Mononuclear cell (primary cell): ENCODE measurements at regions not wholly inside any gene's neighbourhood (a gene's known extent, or its start where the extent isn't known, plus 50 kb on each side); places are given as distances from the start of the nearest gene placed in this dataset.

Source experiments
- H3K27me3 ChIP-seq: 2 replicates; pipeline ENCODE4 v1.6.0; 2011; ENCODE audit warnings: low read length, control low read depth; ENCODE audit not compliant: insufficient read depth
- H3K4me1 ChIP-seq: 2 replicates; pipeline ENCODE4 v1.5.1; 2011; ENCODE audit warnings: mild to moderate bottlenecking, low read length, control low read depth; ENCODE audit not compliant: insufficient read depth
- H3K4me3 ChIP-seq: 2 replicates; pipeline ENCODE4 v1.5.1; 2011; ENCODE audit warnings: mild to moderate bottlenecking, low read length, moderate library complexity
- H3K9me3 ChIP-seq: 2 replicates; pipeline ENCODE4 v1.5.1; 2011; ENCODE audit warnings: low read depth, mild to moderate bottlenecking, control low read depth, low read length

DNA sequence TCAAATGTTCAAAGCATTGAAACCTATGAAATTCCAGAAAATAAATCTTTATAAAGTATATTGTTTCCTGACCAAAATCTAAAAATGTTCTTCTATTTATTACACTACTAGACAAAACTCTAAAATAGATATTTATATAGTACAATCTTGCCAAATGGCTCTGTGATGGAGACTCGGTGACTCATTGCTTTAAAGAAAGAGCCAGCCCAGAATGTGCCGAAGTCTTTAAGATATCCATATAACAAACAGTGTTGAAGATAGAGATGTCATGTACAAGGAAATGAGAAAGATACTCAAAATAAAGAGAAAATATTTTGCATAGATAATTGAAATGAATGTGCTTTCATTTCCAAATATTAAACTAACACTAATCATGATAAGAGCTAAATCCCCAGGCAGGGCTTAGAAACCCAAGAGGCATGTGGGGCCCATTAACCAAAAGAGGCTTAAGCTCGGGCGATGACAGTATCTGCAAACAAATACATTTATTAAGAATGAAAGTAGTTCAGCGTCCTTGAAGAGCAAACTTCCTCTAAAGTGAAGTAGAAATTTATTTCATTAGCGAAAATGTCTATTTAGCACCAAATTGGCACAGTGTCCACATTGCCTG is 102.1 kb upstream of the FAM9B start:
- Histone ChIP-seq H3K4me3 (no peak overlapping the region), H3K9me3 (no peaks in the 10 kb centered on the region), H3K4me1 (no peaks in the 10 kb centered on the region), H3K27me3 (no peaks in the 10 kb centered on the region)

DNA sequence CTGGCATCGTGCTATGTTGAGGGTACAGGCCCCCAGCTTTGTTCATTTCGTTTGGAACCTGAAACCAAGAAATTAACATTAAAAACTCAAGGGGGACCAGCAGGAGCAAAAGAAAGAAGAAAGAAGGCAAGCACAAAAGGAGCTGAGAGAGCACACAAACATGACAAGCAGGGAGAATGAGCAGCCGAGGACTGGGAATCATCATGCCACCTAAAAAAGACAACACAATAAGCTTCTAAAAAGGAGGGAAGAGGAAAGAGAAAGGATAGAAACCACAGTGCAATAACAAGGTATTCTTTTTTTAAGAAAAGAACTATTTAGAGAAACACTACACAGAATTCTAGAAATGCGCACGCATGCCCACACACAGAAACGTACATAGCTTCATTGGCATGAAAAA is 103.2 kb upstream of the FAM9B start:
- Histone ChIP-seq H3K4me1 (no peaks in the 10 kb centered on the region), H3K9me3 (no peaks in the 10 kb centered on the region), H3K27me3 (no peaks in the 10 kb centered on the region), H3K4me3 (no peak overlapping the region)

DNA sequence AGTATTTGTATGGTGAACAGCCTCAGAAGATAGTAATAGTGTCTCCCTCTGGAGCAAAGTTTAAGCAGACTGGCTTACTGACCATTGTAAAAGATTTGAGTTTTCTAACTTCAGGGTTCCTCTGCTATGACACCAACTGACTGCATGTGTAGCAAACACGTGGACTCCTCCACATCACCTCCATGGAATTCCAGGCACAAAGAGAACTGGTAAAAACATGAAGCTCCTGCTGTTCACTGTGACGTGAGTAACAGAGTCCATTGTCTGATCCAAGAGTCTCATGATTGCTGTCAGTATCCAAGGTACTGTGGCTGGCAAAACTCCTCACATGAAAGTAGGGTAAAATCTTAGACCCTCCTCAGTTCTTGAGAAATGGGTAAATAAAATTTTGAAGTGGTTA is 107.6 kb upstream of the FAM9B start:
- Histone ChIP-seq H3K27me3 (no peaks in the 10 kb centered on the region), H3K4me1 (peaks cover 7% of the 10 kb centered on the region), H3K9me3 (no peaks in the 10 kb centered on the region), H3K4me3 (no peak overlapping the region)

DNA sequence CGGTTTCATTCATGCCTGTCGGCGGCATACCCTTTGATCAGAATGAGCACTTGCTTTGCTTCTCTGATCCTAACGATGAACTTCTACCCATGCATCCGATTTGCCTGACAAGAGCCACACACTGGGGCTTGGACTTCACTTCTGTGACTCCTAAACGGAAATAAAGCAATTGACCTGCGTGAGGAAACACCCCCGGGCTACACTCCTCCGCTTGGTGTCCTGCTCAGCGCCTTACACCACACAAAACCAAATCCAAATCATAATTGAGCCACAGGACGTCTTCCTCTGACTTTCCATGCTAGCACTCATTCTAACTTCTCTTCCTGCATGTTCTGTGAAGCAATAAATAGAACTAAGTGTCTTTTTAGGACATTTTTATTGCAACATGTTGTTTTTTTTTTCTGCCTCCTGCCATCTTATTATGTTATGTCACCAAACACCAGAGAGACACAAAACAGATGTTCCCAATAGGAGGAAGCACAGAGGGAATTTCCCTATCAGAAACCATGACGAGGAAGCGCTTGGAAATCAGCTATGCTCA is 110.8 kb upstream of the FAM9B start:
- Histone ChIP-seq H3K9me3 (no peaks in the 10 kb centered on the region), H3K27me3 (no peaks in the 10 kb centered on the region), H3K4me3 (no peak overlapping the region), H3K4me1 (peaks cover 8% of the 10 kb centered on the region)

DNA sequence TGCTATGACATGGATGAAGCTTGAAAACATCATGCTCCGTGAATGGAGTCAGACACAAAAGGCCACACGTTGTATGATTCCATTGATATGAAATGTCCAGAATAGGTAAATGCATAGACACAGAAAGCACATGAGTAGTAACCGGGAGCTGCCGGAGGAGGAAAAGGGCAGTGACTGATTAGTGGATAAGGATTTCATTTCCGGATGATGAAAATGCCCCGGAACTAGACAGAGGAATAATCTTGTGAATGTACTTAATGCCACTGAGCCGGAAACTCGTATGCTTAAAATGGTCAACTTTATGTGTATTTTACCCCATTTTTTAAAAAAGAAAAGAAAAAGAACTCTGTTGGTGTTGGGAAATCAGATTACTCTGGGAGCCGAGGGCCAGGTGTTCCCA is 112.7 kb upstream of the FAM9B start:
- Histone ChIP-seq H3K27me3 (no peaks in the 10 kb centered on the region), H3K9me3 (no peaks in the 10 kb centered on the region), H3K4me1 (peaks cover 26% of the 10 kb centered on the region), H3K4me3 (no peak overlapping the region)

DNA sequence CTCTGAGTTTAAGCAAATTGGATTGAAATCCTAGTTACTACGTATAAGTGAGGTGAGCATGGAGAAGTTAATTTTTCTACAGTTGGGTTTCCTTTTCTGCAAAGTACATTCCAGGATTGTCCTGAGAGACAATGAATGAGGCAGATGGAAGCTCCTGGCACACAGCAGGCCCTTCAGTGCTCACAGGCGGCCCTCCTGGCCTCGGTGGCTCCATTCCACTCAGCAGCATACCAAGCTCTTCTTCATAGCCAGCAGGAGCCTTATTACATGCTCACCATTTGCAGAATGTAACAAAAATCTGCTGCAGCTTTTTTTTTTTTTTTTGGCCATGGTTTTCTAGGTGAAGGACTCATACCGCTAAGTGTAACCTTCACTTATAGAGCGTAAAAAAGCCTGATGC is 113.2 kb upstream of the FAM9B start:
- no peaks in the 10 kb centered on the region for H3K27me3 ChIP-seq
- no peak overlapping the region for H3K4me3 ChIP-seq
- peaks cover 30% of the 10 kb centered on the region for H3K4me1 ChIP-seq
- no peaks in the 10 kb centered on the region for H3K9me3 ChIP-seq

DNA sequence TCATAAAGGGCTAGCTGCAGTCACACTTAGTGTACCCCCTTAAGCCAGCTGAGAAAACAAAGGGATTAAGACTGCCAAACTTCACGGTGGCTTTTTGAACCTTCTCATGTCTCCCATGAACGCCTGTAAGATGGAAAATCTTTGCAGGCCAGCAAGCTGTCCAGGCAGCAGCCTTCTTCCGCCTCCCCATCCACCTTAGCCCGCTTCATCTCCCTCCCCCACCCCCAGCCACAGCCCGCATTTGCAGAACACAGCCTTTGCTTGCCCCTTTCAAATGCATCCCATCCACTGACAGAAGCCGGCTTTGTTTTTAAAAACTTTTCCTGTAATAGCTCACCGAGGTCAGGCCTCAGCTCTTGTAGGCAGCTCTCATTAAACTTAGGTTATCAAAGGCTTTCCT is 113.8 kb upstream of the FAM9B start:
- Histone ChIP-seq H3K27me3 (no peaks in the 10 kb centered on the region), H3K9me3 (no peaks in the 10 kb centered on the region), H3K4me1 (peaks cover 35% of the 10 kb centered on the region), H3K4me3 (no peak overlapping the region)

DNA sequence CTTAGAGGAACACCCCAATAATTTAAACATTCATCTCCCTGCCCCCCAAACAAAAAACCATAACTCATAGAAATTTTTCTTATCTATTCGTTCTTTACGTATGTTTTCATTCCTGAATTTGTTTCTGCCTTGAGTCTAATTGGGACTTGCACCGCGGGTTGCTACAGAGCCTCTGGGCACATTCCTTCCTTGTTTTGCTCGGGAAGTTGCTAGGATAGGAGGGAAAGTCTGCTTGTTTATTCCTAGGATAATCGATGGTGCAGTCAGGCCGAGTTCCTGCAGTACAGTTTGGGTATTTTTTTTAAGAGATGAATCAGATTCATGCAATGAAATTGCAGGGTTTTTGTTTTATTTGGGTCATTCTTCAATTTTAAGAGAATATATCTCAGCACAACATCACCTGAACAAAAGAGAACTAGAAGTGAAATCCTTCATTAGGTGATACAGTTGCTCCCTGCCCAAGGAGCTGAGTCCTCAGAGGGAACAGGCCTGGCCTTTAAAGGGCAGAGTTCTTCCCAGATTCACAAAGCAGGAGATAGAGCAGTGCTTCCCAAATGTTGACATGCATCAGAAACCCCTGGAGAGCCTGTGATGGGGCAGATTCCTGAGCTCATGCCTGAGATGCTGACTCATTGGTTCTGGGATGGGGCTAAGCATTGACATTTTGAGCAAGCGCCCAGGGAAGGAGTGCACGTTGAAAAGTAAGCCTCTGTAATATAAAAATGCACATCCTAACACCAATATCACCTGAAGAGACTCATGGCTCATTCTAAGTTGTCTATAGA is 114.9 kb upstream of the FAM9B start:
- no peaks in the 10 kb centered on the region for H3K9me3 ChIP-seq
- peaks cover 35% of the 10 kb centered on the region for H3K4me1 ChIP-seq
- no peak overlapping the region for H3K4me3 ChIP-seq
- no peaks in the 10 kb centered on the region for H3K27me3 ChIP-seq

DNA sequence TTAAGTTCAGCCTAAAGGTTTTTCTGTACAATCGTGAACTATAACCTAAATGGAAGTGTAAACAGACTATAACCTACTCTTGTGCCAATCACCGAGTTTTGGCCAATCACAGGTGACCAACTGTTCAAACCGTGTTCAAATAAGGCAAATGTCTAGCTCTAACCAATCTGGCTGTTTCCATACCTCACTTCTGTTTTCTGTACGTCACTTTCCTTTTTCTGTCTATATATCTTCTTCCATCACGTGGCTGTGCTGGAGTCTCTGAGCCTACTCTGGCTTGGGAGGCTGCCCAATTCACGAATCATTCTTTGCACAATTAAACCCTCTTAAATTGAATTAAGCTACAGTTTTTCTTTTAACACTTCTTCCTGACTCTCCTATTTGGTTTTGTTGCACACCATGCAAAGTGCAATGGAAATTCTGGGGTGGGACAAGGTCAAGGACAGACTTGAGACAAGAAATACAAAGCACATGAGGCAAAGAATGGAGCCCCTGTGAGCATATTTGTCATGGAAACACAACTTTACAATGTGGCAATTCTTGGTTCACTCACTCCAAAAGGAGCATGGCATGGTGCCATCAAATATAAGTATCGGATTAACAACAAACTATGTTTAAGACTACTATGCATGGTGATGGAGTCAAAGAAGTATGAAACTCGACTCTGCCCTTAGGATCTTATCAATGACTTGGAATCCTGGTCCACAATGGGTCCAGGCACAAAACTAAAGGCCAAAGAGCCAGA is 115.7 kb upstream of the FAM9B start:
- no peaks in the 10 kb centered on the region for H3K27me3 ChIP-seq
- no peak overlapping the region for H3K4me3 ChIP-seq
- H3K4me1 ChIP-seq = peaks cover 32% of the 10 kb centered on the region
- H3K9me3 ChIP-seq = no peaks in the 10 kb centered on the region

DNA sequence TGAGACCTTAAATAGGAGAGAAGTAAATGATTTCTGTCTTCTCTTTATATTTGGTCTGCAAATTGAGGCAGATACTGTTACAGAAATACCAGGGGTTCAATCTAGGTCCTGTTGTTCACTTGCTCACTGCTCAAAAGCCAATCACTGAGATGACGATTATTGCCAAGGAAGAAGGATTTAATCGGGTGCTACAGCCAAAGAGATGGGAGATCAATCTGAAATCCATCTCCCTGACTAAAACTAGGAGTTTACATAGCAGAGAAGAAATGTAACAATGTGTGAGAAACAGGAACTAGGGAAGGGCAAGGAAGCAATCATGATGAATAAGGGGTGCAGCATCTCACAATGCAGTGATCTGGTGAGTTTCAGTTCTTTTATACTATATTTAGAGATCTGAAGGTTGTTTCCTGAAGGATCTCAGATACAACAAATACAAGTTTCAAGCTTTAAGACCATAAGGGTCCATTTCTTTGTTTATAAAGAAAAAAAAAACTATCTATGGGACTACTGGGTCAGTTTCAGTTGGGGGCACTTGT is 117.9 kb upstream of the FAM9B start:
- H3K27me3 ChIP-seq = no peaks in the 10 kb centered on the region
- no peaks in the 10 kb centered on the region for H3K9me3 ChIP-seq
- peaks cover 28% of the 10 kb centered on the region for H3K4me1 ChIP-seq
- H3K4me3 ChIP-seq = no peak overlapping the region

DNA sequence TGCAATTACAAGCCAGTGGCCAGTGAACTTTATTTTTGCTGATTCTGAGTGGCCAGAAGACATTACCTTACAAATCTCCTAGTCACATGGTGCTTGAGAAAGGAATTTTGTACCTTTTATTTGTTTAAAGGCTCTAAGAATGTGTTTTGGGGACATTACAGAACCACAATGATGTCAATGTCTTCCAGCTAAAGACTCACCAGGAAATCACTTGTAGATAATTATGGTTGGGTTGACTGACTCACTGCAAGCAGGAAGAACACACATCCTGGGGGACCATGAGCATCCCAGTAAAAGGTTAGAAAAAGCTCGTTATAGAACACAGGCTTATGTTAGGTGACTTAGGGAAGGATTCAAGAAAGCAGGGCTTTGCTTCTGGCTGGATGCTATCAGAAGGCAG is 119.4 kb upstream of the FAM9B start:
- H3K4me1 ChIP-seq = peaks cover 28% of the 10 kb centered on the region
- no peaks in the 10 kb centered on the region for H3K27me3 ChIP-seq
- no peaks in the 10 kb centered on the region for H3K9me3 ChIP-seq
- no peak overlapping the region for H3K4me3 ChIP-seq

DNA sequence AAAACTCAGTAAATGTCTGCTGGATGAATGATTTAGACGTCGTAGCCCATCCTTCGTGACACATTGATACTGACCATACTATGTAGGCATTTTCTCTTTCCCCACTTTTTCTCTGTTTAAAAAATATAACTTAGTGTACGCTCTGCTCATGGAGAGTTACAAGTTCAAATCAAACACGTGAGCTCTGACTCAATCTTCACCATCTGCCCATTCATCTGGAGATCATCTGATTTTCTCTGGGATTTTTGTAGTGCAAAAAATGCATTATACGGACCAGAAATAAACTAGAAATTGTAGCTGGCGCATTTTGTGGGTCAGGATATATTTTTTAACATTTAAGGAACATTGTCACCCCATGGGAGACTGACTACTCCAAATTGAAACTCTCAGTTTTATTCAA is 124.7 kb upstream of the FAM9B start:
- H3K27me3 ChIP-seq = no peaks in the 10 kb centered on the region
- no peaks in the 10 kb centered on the region for H3K4me1 ChIP-seq
- H3K9me3 ChIP-seq = no peaks in the 10 kb centered on the region
- no peak overlapping the region for H3K4me3 ChIP-seq

DNA sequence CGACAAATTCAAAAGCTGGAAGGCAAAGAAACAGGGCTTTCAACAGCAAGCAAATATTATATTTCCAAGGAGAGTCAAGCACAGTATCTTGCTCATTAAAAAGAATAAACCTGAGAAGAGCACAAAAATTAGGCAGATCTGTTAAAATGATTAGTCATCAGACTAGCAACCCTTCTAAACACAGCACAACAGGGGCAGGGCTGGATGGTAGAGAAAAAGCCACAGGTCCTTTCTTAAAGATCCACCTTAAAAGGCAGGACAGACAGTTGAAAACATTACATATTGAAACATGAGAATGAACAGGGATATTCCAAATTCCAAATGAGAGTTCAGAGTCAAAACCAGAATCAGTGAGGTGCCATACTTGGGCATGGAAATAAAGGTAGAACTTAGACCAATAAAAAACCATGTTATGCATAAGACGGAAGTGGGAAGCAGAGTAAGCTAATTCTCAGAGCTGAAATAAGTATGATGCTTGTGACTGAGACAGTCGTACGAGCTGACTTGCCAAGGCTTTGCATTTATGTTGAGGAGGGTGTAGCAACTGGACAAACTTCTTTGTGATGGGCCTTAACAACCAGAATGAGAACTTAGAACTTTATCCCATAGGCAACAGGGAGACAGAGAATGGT is 126.9 kb upstream of the FAM9B start:
- Histone ChIP-seq H3K27me3 (no peaks in the 10 kb centered on the region), H3K4me1 (no peaks in the 10 kb centered on the region), H3K9me3 (no peaks in the 10 kb centered on the region), H3K4me3 (no peak overlapping the region)

DNA sequence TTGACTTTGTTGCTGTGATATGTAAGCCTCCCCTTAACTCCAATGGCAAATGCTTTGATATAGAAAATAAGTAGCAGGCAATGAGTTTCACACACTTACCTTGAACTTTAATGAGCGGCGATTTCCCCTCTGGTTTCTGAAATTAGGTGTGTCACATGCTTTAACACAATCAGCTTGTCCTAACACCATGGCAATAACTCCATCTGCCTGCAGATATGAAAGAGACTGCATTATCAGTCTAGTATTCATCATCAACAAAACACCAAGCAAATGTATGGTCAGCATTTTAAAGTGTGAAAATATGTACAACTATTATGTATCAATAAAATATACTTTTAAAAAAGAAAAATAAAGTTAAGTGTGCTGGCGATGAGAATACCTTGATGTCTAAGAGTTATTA is 128.8 kb upstream of the FAM9B start:
- no peaks in the 10 kb centered on the region for H3K27me3 ChIP-seq
- H3K4me1 ChIP-seq = no peaks in the 10 kb centered on the region
- H3K9me3 ChIP-seq = peaks cover 10% of the 10 kb centered on the region
- no peak overlapping the region for H3K4me3 ChIP-seq

DNA sequence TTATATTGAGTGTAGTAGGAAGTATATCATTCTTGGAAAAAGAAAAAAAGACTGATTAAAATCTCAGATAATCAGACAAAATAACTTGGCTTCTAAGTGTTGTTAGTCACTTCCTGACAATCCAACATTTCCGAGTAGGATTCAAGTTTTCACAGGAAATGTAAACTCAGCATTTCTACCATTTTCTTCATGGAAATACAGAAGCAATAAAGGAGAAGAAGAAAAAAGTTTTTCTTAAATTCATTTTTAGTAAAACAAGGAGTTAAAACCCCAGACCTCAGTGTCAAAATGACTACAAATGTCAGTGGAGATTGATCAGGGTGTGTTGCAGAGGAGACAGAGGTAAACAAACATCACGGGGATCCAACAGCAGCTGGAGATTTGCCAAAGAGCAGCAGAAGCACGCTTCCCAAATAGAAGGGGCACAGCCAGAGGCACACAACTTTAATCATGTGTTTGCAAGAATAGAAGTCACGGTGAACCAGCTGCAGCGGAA is 129.3 kb upstream of the FAM9B start:
- no peaks in the 10 kb centered on the region for H3K27me3 ChIP-seq
- no peak overlapping the region for H3K4me3 ChIP-seq
- H3K4me1 ChIP-seq = no peaks in the 10 kb centered on the region
- H3K9me3 ChIP-seq = peaks cover 11% of the 10 kb centered on the region
